ENCODE measurements at regions not wholly inside any gene's neighbourhood (a gene's known extent, or its start where the extent isn't known, plus 50 kb on each side); places are given as distances from the start of the nearest gene placed in this dataset.

- DNase-seq = no peak
Measured at GRCh38 chr6:18674346-18674745, 287.2 kb downstream of the RNF144B start.

GRCh38 chr6:18675881-18676280 lies 288.7 kb downstream of the RNF144B start:
- no peak for DNase-seq

GRCh38 chr6:18676548-18676947 lies 289.4 kb downstream of the RNF144B start:
- no peak for DNase-seq

- DNase-seq = no peak
Measured at GRCh38 chr6:18680842-18681241, 293.7 kb downstream of the RNF144B start.

GRCh38 chr6:18681832-18682503 lies 294.8 kb downstream of the RNF144B start:
- DNase-seq = no peak

GRCh38 chr6:18684343-18684742 lies 297.2 kb downstream of the RNF144B start:
- DNase-seq = no peak

GRCh38 chr6:18692929-18693685 lies 306.0 kb downstream of the RNF144B start:
- DNase-seq = no peak

GRCh38 chr6:18693881-18694280 lies 306.7 kb downstream of the RNF144B start:
- no peak for DNase-seq

GRCh38 chr6:18703546-18703945 lies 316.4 kb downstream of the RNF144B start:
- DNase-seq = no peak

GRCh38 chr6:18707714-18708439 lies 320.7 kb downstream of the RNF144B start:
- DNase-seq = no peak

- no peak for DNase-seq
Measured at GRCh38 chr6:18712595-18712994, 325.4 kb downstream of the RNF144B start.

GRCh38 chr6:18720075-18720474 lies 332.9 kb downstream of the RNF144B start:
- DNase-seq = no peak

- no peak for DNase-seq
Measured at GRCh38 chr6:18724056-18724455, 336.9 kb downstream of the RNF144B start.

- no peak for DNase-seq
Measured at GRCh38 chr6:18725449-18725848, 338.3 kb downstream of the RNF144B start.

- DNase-seq = no peak
Measured at GRCh38 chr6:18733921-18734550, 346.9 kb downstream of the RNF144B start.

- no peak for DNase-seq
Measured at GRCh38 chr6:18741741-18742140, 354.6 kb downstream of the RNF144B start.

- no peak for DNase-seq
Measured at GRCh38 chr6:18742406-18742805, 355.3 kb downstream of the RNF144B start.

GRCh38 chr6:18746727-18747126 lies 359.6 kb downstream of the RNF144B start:
- DNase-seq = no peak

- no peak for DNase-seq
Measured at GRCh38 chr6:18748314-18748713, 361.2 kb downstream of the RNF144B start.

- DNase-seq = peak in 1 of 2 experiments; percentile 2
Measured at GRCh38 chr6:18752278-18753068, 365.3 kb downstream of the RNF144B start.

- no peak for DNase-seq
Measured at GRCh38 chr6:18753076-18753475, 365.9 kb downstream of the RNF144B start.

- no peak for DNase-seq
Measured at GRCh38 chr6:18763086-18763485, 375.9 kb downstream of the RNF144B start.

- DNase-seq = no peak
Measured at GRCh38 chr6:18784794-18785193, 397.6 kb downstream of the RNF144B start.

Data from NCI-H526 (cell line).